ENCODE measurements at regions not wholly inside any gene's neighbourhood (a gene's known extent, or its start where the extent isn't known, plus 50 kb on each side); places are given as distances from the start of the nearest gene placed in this dataset.

DNA sequence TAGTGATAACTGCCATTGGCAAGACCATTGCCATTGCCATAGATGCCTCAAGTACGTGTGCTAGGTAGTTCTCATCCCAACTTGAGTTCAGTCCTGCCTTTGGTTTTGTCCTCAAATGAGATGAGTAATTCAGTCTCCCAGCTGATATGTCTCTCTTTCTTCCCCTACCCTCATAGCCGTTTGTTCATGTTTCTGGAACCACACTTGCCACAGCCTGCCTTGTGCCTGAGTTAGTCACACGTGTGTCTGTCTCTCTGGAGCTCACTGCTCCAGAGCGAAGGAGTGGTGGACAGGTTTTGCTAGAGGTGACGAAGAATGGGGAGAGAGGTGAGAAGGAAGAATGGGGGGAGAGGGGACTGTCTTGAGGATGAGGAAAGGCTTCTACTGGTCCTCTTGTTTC is 88.0 kb upstream of the IGF1R start:
- DNase-seq (no peak), ATAC-seq (no peak)
- H3K9me3 ChIP-seq: no peaks in the 10 kb centered on the region
- H3K4me1 ChIP-seq: no peaks in the 10 kb centered on the region
- no peak overlapping the region for H3K4me3 ChIP-seq
- intact Hi-C loops (cut with DNase I): loop anchor here in 1 of 10 donors (5.0 kb wide), 1 partner anchor 37 kb away; no protein-coding TSS in a partner anchor
- H3K36me3 ChIP-seq: no peaks in the 10 kb centered on the region
- H3K27me3 ChIP-seq: peaks cover 0 to 38% (median 22%) of the 10 kb centered on the region in 7 donors
- WGBS, 2 donors: 73 to 77% methylated on average over 5 of the region's 5 CpGs
- H3K27ac ChIP-seq: no peak overlapping the region
- TF ChIP-seq, protein P1, sequence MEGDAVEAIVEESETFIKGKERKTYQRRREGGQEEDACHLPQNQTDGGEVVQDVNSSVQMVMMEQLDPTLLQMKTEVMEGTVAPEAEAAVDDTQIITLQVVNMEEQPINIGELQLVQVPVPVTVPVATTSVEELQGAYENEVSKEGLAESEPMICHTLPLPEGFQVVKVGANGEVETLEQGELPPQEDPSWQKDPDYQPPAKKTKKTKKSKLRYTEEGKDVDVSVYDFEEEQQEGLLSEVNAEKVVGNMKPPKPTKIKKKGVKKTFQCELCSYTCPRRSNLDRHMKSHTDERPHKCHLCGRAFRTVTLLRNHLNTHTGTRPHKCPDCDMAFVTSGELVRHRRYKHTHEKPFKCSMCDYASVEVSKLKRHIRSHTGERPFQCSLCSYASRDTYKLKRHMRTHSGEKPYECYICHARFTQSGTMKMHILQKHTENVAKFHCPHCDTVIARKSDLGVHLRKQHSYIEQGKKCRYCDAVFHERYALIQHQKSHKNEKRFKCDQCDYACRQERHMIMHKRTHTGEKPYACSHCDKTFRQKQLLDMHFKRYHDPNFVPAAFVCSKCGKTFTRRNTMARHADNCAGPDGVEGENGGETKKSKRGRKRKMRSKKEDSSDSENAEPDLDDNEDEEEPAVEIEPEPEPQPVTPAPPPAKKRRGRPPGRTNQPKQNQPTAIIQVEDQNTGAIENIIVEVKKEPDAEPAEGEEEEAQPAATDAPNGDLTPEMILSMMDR (IDR thresholded peaks at IDR 0.05): no peak

DNA sequence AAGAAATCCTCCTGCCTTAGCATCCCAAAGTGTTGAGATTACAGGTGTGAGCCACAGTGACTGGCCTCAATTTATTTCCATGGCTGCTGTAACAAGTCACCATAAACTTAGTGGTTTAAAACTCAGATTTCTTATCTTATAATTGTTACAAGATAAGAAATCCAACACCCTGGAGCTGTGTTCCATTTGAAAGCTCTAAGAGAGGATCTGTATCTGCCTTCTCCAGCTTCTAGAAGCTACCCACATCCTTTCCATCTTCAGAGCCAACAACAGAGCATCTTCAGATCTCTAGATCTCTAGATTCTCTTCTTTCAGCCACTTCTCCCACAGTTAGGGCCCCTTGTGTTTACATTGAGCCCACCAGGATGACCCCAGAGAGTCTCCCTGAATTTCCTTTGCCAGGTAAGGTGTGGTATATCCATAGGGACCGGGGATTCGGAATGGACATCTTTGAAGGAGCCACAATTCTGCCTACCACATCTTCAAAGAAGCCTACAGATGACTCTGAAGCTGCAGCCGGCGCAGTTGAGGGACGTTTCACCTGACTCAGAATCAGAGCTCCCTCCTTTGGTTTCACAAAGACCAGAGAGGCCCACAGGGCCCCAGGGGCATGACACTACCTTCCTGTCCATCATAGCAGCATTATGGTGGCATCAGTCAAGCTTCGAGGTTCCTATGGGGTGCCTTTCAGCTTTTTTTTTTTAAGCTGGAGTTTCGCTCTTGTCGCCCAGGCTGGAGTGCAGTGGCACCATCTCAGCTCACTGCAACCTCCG is 87.0 kb upstream of the IGF1R start:
- Histone ChIP-seq H3K9me3 (no peaks in the 10 kb centered on the region), H3K36me3 (no peaks in the 10 kb centered on the region), H3K27me3 (peaks cover 0 to 38% (median 18%) of the 10 kb centered on the region in 7 donors), H3K27ac (no peak overlapping the region), H3K4me1 (no peaks in the 10 kb centered on the region), H3K4me3 (no peak overlapping the region)
- WGBS, 2 donors: 73 to 76% methylated on average over 9 of the region's 9 CpGs
- intact Hi-C loops (cut with DNase I): loop anchor here in 1 of 10 donors (5.0 kb wide), 1 partner anchor 36 kb away; no protein-coding TSS in a partner anchor
- TF ChIP-seq, protein P1 (IDR thresholded peaks at IDR 0.05): no peak
- ATAC-seq (no peak), DNase-seq (no peak)

DNA sequence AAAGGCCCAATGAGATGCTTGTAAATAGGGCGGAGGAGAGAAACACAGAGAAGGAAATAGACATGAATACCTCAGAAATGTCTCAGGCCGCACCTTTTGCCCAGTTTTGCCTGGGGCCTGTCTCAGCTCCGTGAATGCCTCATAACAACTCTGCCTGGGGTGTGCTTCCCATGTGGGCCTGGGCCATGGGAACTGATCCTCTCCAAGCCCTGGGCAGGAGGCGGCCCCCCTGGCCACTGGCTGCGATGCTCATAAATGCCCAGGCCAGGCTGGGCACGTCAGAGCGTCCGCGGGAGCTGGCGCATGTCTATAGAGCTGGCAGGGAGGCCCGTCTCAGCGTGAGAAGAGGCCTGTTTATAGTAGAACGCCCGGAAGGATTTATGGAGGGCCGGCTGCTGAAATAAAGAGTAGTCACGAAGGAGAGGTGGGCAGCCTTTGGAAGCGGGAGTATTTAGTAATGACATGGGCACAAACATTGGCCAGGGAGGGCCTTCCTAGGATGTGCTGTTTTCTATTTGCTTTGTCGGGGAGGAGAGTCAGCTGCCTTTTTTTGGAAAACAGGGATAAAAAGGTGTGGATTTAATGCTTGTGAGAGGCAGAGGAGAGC is 85.9 kb upstream of the IGF1R start:
- DNase-seq (no peak), ATAC-seq (no peak)
- H3K36me3 ChIP-seq: no peaks in the 10 kb centered on the region
- H3K27me3 ChIP-seq: peaks cover 0 to 46% (median 26%) of the 10 kb centered on the region in 7 donors
- H3K9me3 ChIP-seq: no peaks in the 10 kb centered on the region
- 90 to 93% methylated on average over 18 of the region's 18 CpGs for WGBS, 2 donors
- no peak overlapping the region for H3K4me3 ChIP-seq
- TF ChIP-seq, protein P1 (IDR thresholded peaks at IDR 0.05): no peak
- intact Hi-C loops (cut with DNase I): loop anchor here in 1 of 10 donors (5.0 kb wide), 1 partner anchor 35 kb away; no protein-coding TSS in a partner anchor
- no peak overlapping the region for H3K27ac ChIP-seq
- no peaks in the 10 kb centered on the region for H3K4me1 ChIP-seq

DNA sequence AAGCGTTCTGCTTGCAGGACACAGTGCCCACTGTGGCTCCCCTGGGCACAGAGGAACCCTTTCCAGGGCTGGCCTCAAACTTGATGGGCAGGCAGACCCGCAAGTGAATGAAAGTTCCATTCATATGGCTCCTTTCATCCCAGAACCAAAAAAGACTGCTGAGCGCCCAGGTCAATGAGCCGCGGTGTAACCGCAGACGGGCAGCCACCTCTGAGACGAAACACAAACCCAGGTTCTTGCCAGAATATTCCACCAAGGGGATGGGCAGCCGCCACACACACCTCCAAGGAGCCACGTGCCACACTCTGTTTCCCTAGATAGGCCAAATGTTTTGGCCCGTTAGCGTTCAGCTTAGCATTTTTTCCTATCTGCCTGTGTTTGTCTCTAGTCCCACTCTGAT is 82.8 kb upstream of the IGF1R start:
- intact Hi-C loops (cut with DNase I): no loop called here
- no peak for ATAC-seq
- Histone ChIP-seq H3K27ac (no peak overlapping the region), H3K4me3 (no peak overlapping the region), H3K36me3 (no peaks in the 10 kb centered on the region), H3K9me3 (peaks cover 0 to 10% (median 0%) of the 10 kb centered on the region in 11 donors), H3K4me1 (no peaks in the 10 kb centered on the region), H3K27me3 (peaks cover 0 to 43% (median 24%) of the 10 kb centered on the region in 7 donors)
- TF ChIP-seq, protein P1 (IDR thresholded peaks at IDR 0.05): no peak
- DNase-seq: no peak
- WGBS, 2 donors: 88 to 90% methylated on average over 12 of the region's 12 CpGs

Measured in heart right ventricle (tissue), 16 donors.